HG02943 (cell line): ENCODE measurements at regions not wholly inside any gene's neighbourhood (a gene's known extent, or its start where the extent isn't known, plus 50 kb on each side); places are given as distances from the start of the nearest gene placed in this dataset.

Source experiments
- ATAC-seq: cut with Tn5 transposase; IDR thresholded peaks from one replicate; pipeline ENCODE4 v1.9.1; 2021; ENCODE audit warnings: mild to moderate bottlenecking, low read depth, moderate library complexity; ENCODE audit not compliant: unreplicated experiment

DNA sequence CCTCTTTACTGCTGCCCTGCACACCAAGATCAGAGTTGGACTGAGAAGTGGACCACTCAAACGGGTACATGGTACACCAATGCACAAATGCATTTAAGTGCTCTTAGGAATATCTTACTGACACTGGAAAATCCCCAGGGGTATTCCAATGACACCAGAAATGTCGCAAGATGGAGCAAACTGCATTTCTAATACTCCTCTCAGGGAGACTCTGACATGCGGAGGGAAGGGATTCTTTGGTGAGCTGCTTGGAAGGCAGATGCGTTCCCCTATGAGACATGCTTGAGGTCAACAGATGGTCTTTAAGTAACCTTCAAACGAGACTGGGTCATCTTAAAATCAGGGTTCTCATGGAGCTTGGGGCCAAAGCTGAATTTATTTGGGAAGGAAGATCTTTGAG is 521.8 kb upstream of the TCF4 start:
- ATAC-seq = no peak

- no peak for ATAC-seq
These were observed 520.7 kb upstream of the TCF4 start for GRCh38 chr18:56108478-56109367.

DNA sequence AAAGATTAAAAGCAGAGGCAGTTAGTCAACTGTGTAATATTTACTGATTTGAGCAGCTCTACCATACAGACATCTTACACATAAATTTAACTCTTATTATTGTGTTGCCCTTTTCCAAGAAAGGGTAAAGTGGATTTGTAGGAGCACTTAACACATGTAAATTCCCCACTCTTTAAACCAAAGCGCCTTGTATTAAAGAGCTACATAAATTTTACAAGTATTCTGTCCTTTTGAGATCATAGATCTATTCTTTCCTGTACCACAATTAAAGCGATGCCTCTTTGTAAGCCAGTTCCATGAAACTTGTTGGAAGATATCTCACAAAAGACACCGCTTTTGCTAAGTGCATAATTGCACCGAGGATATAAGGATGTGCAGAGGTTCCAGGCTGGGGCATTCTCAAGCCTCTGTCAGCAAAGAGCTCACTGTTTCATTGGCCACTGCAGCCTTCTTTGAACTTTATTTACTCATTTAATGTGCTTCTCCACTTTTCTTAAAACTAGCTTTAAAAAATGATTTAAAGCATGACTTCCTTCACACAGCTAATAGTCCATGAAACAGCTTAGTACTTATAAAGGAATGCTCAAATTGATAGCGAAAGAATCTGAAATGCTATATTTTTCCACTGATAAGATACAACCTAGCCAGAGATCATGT is 520.0 kb upstream of the TCF4 start:
- no peak for ATAC-seq

DNA sequence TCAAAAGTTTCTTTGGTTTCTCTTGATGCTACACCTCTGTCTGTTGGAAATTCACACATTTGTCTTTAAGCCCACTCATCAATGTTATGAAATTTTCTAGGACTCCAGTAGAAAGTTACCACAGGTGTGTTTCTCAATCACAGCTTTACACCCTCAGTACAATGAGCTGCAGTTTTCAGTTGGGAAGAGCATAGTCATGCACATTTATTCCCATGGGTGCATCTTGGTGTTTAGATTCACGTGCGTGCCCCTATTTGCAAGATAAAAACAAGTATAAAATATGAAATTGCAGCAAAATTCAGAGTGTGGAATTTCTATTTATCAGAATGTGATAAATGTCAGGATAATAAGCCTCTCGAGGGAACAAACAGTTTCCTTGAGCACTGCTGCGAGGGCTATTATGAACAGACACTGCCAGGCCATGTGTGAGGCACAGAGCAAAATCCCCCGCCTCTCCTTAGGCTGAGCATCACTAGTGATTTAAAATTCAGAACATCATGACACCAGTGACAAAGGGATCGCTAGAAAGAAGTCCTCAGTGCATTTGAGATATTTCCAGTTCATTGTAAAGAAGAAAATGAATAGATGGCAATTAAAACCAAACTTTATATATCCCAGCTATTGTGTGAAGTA is 512.2 kb upstream of the TCF4 start:
- ATAC-seq = no peak

DNA sequence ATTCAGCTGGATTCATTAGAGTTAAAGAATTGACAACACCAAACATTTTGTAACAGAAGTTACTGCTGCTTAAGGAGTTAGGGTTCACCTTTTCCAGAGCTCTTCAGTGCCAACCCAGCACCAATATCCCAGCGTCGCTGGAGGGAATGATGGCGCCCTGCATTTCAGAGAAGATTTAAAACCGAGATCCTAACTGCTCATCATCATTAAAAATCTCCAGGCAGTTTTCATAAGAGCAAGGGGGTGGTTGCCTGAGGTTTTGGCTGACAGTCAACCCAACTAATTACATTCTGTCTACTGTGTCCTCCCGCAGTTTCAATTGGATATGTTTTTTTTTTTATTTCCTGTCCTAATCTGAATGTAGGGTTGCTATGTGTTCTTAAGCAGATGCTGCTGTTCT is 509.6 kb upstream of the TCF4 start:
- ATAC-seq = no peak

DNA sequence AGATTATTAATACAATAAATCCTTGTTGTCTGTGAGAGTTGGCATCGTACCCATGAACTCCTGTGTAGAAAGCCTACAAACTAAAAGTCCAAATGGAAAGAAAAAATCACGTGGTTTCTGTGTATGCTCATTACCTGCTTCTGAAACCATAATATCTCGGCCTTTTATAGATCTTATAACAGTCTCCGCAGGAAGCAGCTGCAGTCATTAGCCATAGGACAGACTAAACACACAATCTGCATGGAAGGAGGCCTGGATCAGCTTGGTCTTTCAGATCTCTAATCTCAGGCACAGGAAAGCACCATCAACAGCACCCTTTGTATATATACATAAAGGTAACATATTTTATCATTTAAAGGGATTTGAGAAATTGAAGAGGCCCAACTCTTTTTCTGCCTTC is 508.9 kb upstream of the TCF4 start:
- ATAC-seq = no peak

GRCh38 chr18:56089612-56090258 is 501.7 kb upstream of the TCF4 start:
- no peak for ATAC-seq

GRCh38 chr18:56086786-56087185 is 498.8 kb upstream of the TCF4 start:
- ATAC-seq = no peak

GRCh38 chr18:56086176-56086575 is 498.2 kb upstream of the TCF4 start:
- no peak for ATAC-seq

DNA sequence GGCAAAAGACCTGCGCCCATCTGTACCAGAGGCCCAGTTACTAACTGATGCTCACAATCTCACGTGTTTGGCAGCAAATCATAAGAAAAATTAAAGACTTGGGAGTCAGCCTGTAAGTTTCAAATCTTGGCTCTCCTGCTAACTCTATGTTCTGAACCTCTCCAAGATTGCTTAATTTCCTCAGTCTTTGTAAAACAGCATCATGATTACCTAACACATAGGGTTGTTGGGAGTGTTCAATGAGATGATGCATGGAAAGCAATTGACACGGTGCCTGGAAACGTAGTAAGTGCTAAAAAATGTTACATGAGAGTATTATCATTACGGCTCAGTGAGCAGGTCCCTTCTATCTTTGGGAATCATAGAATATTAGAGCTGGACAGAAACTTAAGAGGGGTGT is 497.6 kb upstream of the TCF4 start:
- ATAC-seq = no peak

- ATAC-seq = no peak
These were observed 495.7 kb upstream of the TCF4 start for GRCh38 chr18:56083523-56084287.

GRCh38 chr18:56083097-56083521 is 495.1 kb upstream of the TCF4 start:
- ATAC-seq = no peak

DNA sequence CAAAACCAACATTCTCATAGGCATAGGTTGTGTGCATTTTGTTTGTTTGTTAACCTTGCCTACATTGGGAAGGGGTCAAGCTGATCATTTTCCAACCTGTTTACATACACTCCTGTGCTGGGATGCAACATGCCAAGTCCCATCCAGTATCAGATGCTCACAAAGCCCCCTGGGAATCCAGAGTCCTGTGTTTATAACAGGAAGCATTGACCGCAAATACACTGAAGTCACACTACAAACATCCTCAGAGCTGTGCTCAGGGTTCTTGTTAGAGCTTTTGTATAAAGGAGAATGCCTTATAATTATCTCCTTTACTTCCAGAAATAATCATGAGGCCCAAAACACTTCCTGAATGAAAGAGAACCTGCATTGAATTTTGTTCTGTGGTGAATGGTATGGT is 488.7 kb upstream of the TCF4 start:
- ATAC-seq = no peak

GRCh38 chr18:56068701-56069100 is 480.7 kb upstream of the TCF4 start:
- ATAC-seq = no peak

DNA sequence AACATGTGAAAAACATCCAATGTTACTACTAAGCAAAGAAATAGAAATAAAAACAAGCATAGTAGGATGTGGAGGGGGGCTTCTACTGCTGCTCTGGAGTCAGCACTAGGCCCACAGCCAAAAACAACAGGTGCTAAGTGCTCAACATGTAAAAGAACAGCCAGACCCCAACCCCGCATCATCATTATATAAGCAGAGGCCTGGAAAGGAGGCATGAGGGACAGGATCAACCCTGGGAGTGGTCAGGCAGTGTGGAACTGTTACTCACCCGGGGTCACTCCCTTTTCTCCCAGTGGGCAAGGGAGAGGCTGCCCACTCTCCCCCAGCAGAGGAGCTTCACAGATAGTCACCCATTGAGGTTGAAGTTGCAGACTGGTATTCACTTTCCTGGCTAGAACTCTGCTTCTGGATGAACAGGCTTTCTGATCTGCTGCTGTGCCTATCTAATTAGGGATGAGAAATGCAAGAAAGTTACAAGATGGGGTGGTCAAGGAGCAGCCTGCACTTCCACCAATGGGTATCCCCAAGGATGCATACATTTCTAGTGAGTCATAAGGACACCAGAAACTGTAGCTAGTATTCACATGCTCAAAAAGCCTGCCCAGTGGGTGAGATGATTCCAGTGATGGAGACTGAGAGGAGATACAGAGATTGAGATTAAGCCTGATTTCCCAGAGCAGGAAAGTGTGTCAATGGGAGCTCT is 480.1 kb upstream of the TCF4 start:
- ATAC-seq = no peak

DNA sequence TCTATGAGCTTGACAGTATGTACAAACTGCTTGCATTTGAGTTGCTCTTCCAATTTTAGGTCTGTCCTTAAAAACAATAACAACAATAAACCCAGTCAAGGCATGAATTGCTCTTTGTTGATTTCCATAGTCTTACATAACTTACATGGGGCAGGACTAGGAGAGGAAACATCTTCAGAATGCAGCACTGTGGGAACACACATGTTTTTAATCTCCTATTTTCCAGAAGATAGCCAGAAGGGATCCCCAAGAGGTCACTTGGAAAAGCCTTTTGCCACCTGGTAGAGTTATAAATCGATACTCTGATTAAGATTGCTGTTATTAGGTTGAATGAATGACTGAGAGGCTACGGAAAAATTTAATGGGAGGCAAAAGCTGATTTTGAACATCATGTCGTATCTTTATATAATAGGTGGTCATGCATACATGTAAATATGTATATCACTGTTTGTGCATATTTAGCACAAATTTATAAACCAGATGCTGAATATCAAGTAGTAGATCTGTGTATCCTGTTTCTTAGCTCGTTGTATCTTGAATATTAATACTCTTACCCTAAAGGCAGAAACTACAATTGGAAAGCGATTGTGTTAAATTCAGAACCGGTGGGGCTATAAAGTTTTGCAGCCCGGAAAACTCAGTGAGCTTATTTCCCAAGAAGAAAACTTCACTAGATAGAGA is 479.4 kb upstream of the TCF4 start:
- no peak for ATAC-seq

- no peak for ATAC-seq
These were observed 478.7 kb upstream of the TCF4 start for GRCh38 chr18:56066524-56067213.

GRCh38 chr18:56065086-56065485 is 477.1 kb upstream of the TCF4 start:
- ATAC-seq = no peak

GRCh38 chr18:56062931-56063330 is 474.9 kb upstream of the TCF4 start:
- ATAC-seq = no peak
